ENCODE measurements at regions not wholly inside any gene's neighbourhood (a gene's known extent, or its start where the extent isn't known, plus 50 kb on each side); places are given as distances from the start of the nearest gene placed in this dataset.

GRCh38 chr20:7323957-7324356 lies 556.5 kb downstream of the BMP2 start:
- Histone ChIP-seq H3K27ac (no peak overlapping the region), H3K27me3 (no peaks in the 10 kb centered on the region), H3K4me3 (no peak overlapping the region), H3K9me3 (no peaks in the 10 kb centered on the region), H3K4me1 (no peaks in the 10 kb centered on the region), H3K36me3 (no peaks in the 10 kb centered on the region)
- TF ChIP-seq, protein P1, sequence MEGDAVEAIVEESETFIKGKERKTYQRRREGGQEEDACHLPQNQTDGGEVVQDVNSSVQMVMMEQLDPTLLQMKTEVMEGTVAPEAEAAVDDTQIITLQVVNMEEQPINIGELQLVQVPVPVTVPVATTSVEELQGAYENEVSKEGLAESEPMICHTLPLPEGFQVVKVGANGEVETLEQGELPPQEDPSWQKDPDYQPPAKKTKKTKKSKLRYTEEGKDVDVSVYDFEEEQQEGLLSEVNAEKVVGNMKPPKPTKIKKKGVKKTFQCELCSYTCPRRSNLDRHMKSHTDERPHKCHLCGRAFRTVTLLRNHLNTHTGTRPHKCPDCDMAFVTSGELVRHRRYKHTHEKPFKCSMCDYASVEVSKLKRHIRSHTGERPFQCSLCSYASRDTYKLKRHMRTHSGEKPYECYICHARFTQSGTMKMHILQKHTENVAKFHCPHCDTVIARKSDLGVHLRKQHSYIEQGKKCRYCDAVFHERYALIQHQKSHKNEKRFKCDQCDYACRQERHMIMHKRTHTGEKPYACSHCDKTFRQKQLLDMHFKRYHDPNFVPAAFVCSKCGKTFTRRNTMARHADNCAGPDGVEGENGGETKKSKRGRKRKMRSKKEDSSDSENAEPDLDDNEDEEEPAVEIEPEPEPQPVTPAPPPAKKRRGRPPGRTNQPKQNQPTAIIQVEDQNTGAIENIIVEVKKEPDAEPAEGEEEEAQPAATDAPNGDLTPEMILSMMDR (IDR thresholded peaks at IDR 0.05): no peak
- TF ChIP-seq POLR2A (IDR thresholded peaks at IDR 0.05): no peak
- no peak for DNase-seq
- intact Hi-C loops (cut with DNase I; ENCODE audit: low total_unique reads): no loop called here

DNA sequence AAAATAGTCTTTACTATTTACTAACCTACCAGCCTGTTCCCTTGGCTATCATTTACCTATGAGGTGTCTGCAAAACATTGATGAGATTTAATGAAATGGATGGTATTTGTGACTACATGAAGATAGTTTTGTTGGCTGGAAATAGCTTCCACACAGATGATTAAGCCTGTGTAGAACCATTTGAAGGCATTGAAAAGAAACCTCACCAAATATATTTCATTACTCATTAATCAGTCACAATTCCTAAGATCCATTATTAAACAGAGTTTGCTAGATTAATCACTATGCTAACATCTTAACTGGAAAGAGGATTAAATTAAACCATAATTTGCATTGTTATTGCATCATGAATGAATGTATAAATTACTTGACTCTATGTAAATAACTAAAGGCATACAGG lies 560.3 kb downstream of the BMP2 start:
- Histone ChIP-seq H3K27ac (no peak overlapping the region), H3K4me1 (no peaks in the 10 kb centered on the region), H3K27me3 (no peaks in the 10 kb centered on the region), H3K9me3 (no peaks in the 10 kb centered on the region), H3K36me3 (no peaks in the 10 kb centered on the region), H3K4me3 (no peak overlapping the region)
- no peak for DNase-seq
- intact Hi-C loops (cut with DNase I; ENCODE audit: low total_unique reads): no loop called here
- TF ChIP-seq, protein P1 (IDR thresholded peaks at IDR 0.05): no peak
- TF ChIP-seq POLR2A (IDR thresholded peaks at IDR 0.05): no peak

DNA sequence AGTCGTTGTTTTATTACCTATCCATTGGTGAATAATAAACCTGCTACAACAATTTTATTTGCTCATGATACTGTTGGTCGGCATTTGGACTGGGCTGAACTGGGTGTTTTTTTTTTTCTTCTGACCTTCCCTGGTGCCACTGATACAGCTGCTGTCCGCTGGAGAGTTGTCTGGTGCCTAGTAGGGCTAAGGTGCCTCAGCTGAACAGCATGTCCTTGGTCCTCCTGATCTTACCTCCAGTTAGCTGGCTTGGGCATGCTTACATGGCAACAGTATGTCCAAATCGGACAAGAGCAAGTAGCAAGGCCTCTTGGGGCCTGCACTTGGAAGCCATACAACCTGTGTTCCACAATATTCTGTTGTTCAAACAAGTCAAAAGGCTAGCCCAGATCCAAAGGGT lies 563.4 kb downstream of the BMP2 start:
- H3K27ac ChIP-seq: no peak overlapping the region
- DNase-seq: no peak
- H3K4me1 ChIP-seq: no peaks in the 10 kb centered on the region
- no peak for TF ChIP-seq POLR2A (IDR thresholded peaks at IDR 0.05)
- TF ChIP-seq, protein P1 (IDR thresholded peaks at IDR 0.05): no peak
- H3K36me3 ChIP-seq: no peaks in the 10 kb centered on the region
- H3K9me3 ChIP-seq: no peaks in the 10 kb centered on the region
- H3K4me3 ChIP-seq: no peak overlapping the region
- intact Hi-C loops (cut with DNase I; ENCODE audit: low total_unique reads): no loop called here
- no peaks in the 10 kb centered on the region for H3K27me3 ChIP-seq

GRCh38 chr20:7332169-7332568 lies 564.7 kb downstream of the BMP2 start:
- DNase-seq: no peak
- H3K4me3 ChIP-seq: no peak overlapping the region
- H3K4me1 ChIP-seq: no peaks in the 10 kb centered on the region
- no peaks in the 10 kb centered on the region for H3K9me3 ChIP-seq
- no peak for TF ChIP-seq POLR2A (IDR thresholded peaks at IDR 0.05)
- TF ChIP-seq, protein P1 (IDR thresholded peaks at IDR 0.05): no peak
- H3K27me3 ChIP-seq: no peaks in the 10 kb centered on the region
- intact Hi-C loops (cut with DNase I; ENCODE audit: low total_unique reads): no loop called here
- H3K27ac ChIP-seq: no peak overlapping the region
- no peaks in the 10 kb centered on the region for H3K36me3 ChIP-seq

GRCh38 chr20:7333841-7334240 lies 566.4 kb downstream of the BMP2 start:
- no peak overlapping the region for H3K4me3 ChIP-seq

More at GRCh38 chr20:7333841-7334240, 566.4 kb downstream of the BMP2 start:
- no peaks in the 10 kb centered on the region for H3K4me1 ChIP-seq
- H3K27ac ChIP-seq: no peak overlapping the region
- DNase-seq: no peak
- intact Hi-C loops (cut with DNase I; ENCODE audit: low total_unique reads): no loop called here
- H3K9me3 ChIP-seq: no peaks in the 10 kb centered on the region
- no peaks in the 10 kb centered on the region for H3K36me3 ChIP-seq
- H3K27me3 ChIP-seq: no peaks in the 10 kb centered on the region
- no peak for TF ChIP-seq POLR2A (IDR thresholded peaks at IDR 0.05)
- TF ChIP-seq, protein P1 (IDR thresholded peaks at IDR 0.05): no peak

Measured in uterus (tissue), 3 donors.